SK-N-SH treated with all-trans-retinoic acid at 6 μM for 48 hours (cell line): ENCODE measurements at regions not wholly inside any gene's neighbourhood (a gene's known extent, or its start where the extent isn't known, plus 50 kb on each side); places are given as distances from the start of the nearest gene placed in this dataset.

Experiments used
- ARNTL ChIP-seq: fragments of 450-650 bp; formaldehyde crosslinking; IDR thresholded peaks from 2 replicates; pipeline ENCODE4 v1.5.0; 2020; ENCODE audit warnings: low read depth, mild to moderate bottlenecking, moderate library complexity, borderline replicate concordance
- BACH2 ChIP-seq: fragments of 250-450 bp; sonication (Bioruptor Pico); IDR thresholded peaks from 2 replicates; pipeline ENCODE4 v1.9.0; 2021; ENCODE audit warnings: mild to moderate bottlenecking, borderline replicate concordance
- CREB5 ChIP-seq: fragments of 250-450 bp; sonication (Bioruptor Pico); IDR thresholded peaks from 2 replicates; pipeline ENCODE4 v1.5.1; 2020; ENCODE audit warnings: low read depth, mild to moderate bottlenecking, moderate library complexity
- PATZ1 ChIP-seq: fragments of 250-450 bp; sonication (Bioruptor Pico); IDR thresholded peaks from 2 replicates; pipeline ENCODE4 v1.8.0; 2020; ENCODE audit warnings: mild to moderate bottlenecking, moderate library complexity, borderline replicate concordance
- TSHZ2 ChIP-seq: fragments of 250-450 bp; sonication (Bioruptor Pico); IDR thresholded peaks from 2 replicates; pipeline ENCODE4 v1.5.0; 2020; ENCODE audit warnings: mild to moderate bottlenecking, moderate library complexity
- ZC3H10 ChIP-seq: fragments of 250-450 bp; sonication (Bioruptor Pico); IDR thresholded peaks from 2 replicates; pipeline ENCODE4 v1.5.1; 2021; ENCODE audit warnings: mild to moderate bottlenecking, moderate library complexity
- ZFP30 ChIP-seq: fragments of 450-650 bp; formaldehyde crosslinking; IDR thresholded peaks from 2 replicates; pipeline ENCODE4 v1.5.0; 2022; ENCODE audit warnings: mild to moderate bottlenecking, moderate library complexity
- ZNF565 ChIP-seq: fragments of 450-650 bp; formaldehyde crosslinking; conservative IDR thresholded peaks from 2 replicates; pipeline ENCODE4 v1.5.0; 2020; ENCODE audit warnings: low read depth, mild to moderate bottlenecking, moderate library complexity

- TF ChIP-seq ZC3H10 (CRISPR knock-in tag) = no peak
- no peak for TF ChIP-seq ZFP30 (CRISPR knock-in tag)
- TF ChIP-seq BACH2 = no peak
- TF ChIP-seq PATZ1 (CRISPR knock-in tag) = no peak
- no peak for TF ChIP-seq CREB5 (CRISPR knock-in tag)
- no peak for TF ChIP-seq TSHZ2 (CRISPR knock-in tag)
- no peak for TF ChIP-seq ARNTL
- no peak for TF ChIP-seq ZNF565 (CRISPR knock-in tag)
These were observed 1064.1 kb downstream of the DIPK2A start for GRCh38 chr3:145035682-145036081.
